ENCODE measurements at regions not wholly inside any gene's neighbourhood (a gene's known extent, or its start where the extent isn't known, plus 50 kb on each side); places are given as distances from the start of the nearest gene placed in this dataset.

GRCh38 chr11:10640308-10640707 lies 53.2 kb downstream of the IRAG1 start:
- ChIA-PET CTCF (no interaction called here), POLR2A (no interaction called here)
- Histone ChIP-seq H3K4me3 (ENCODE audit: low read depth in 2 of 2, low read length in 2 of 2) (no peak overlapping the region), H3K27me3 (ENCODE audit: control insufficient read depth, insufficient read depth, low read length) (no peaks in the 10 kb centered on the region), H3K27ac (ENCODE audit: low read length) (no peak overlapping the region), H3K9me3 (ENCODE audit: control insufficient read depth, insufficient read depth, low read depth, low read length) (no peaks in the 10 kb centered on the region), H3K4me1 (ENCODE audit: control insufficient read depth, insufficient read depth, low read length) (no peaks in the 10 kb centered on the region), H3K36me3 (ENCODE audit: control insufficient read depth, insufficient read depth, low read length) (no peaks in the 10 kb centered on the region)
- ATAC-seq (no peak), DNase-seq (ENCODE audit: low read depth, low spot score) (no peak)
- intact Hi-C loops (cut with micrococcal nuclease; ENCODE audit: unreplicated experiment), result no loop called here
- BruUV-seq (replicated peaks), result no TSS peak
- no peak for TF ChIP-seq TCF7L2 (IDR thresholded peaks at IDR 0.05; ENCODE audit: low read depth, low read length)
- no peak for TF ChIP-seq SIN3A (IDR thresholded peaks at IDR 0.05; ENCODE audit: borderline replicate concordance, insufficient read depth, low read depth, low read length)
- in situ Hi-C loops (cut with HindIII; ENCODE audit: low pct_unique_long_range_greater_than_20kb, low sequenced_read_pairs), result no loop called here

DNA sequence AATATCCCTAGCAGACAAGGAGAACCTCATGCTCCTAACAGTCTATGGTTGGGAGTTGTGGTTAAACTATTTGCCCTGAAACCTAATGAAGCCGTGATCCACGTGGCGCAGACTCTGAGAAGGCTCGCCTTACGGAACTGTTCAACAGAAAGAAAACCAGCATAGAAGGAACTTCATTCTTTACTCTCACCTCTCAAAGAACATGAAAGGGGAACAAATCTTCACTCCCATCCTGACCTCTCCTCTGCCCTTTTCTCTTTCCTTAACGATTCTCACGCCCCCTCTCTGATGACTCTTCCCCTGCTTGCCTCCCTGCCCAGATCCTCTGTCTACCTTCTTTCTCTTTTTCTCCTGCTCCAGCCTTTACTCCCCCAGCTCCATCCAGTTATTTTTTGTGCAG lies 54.2 kb downstream of the IRAG1 start:
- no TSS peak for BruUV-seq (replicated peaks)
- in situ Hi-C loops (cut with HindIII; ENCODE audit: low pct_unique_long_range_greater_than_20kb, low sequenced_read_pairs), result no loop called here
- no peaks in the 10 kb centered on the region for H3K4me1 ChIP-seq (ENCODE audit: control insufficient read depth, insufficient read depth, low read length)

DNA sequence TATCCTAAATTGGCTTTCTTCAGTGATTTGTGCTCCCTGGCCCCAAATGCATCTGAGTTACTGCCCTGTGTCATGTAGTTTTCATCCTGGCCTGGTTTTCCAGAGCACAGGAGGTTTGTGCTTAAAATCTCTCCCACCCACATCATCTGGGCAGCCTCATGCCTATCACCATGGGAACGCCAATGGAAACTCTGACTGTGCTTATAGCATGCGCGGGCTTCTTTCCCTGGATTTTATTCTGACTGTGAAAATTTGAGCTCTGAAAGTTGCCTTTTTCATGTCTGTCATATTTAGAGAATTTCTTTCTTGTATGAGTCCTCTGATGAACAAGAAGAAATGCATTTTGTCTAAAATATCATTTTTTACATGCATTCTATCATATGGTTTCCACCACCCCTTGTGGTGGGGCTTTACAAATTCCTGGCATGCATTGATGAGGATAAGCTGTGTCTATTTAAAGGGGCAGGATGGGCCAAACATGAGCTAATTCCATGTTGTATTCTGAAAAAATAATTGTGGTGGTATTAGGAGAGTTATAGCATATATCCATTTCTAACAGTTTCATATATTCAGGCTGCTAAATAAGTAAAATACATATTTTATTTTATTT lies 55.1 kb downstream of the IRAG1 start:
- ChIA-PET CTCF (interaction anchor here (0.6 kb wide), 1 partner anchor 204 kb away, joined by 3 read pairs; no protein-coding TSS in a partner anchor), POLR2A (no interaction called here)
- Histone ChIP-seq H3K4me1 (ENCODE audit: control insufficient read depth, insufficient read depth, low read length) (no peaks in the 10 kb centered on the region), H3K27me3 (ENCODE audit: control insufficient read depth, insufficient read depth, low read length) (no peaks in the 10 kb centered on the region), H3K9me3 (ENCODE audit: control insufficient read depth, insufficient read depth, low read depth, low read length) (no peaks in the 10 kb centered on the region), H3K27ac (ENCODE audit: low read length) (no peak overlapping the region), H3K36me3 (ENCODE audit: control insufficient read depth, insufficient read depth, low read length) (no peaks in the 10 kb centered on the region), H3K4me3 (ENCODE audit: low read depth in 2 of 2, low read length in 2 of 2) (no peak overlapping the region)
- BruUV-seq (replicated peaks), result no TSS peak
- TF ChIP-seq, protein P1, sequence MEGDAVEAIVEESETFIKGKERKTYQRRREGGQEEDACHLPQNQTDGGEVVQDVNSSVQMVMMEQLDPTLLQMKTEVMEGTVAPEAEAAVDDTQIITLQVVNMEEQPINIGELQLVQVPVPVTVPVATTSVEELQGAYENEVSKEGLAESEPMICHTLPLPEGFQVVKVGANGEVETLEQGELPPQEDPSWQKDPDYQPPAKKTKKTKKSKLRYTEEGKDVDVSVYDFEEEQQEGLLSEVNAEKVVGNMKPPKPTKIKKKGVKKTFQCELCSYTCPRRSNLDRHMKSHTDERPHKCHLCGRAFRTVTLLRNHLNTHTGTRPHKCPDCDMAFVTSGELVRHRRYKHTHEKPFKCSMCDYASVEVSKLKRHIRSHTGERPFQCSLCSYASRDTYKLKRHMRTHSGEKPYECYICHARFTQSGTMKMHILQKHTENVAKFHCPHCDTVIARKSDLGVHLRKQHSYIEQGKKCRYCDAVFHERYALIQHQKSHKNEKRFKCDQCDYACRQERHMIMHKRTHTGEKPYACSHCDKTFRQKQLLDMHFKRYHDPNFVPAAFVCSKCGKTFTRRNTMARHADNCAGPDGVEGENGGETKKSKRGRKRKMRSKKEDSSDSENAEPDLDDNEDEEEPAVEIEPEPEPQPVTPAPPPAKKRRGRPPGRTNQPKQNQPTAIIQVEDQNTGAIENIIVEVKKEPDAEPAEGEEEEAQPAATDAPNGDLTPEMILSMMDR (IDR thresholded peaks at IDR 0.05), result no peak
- TF ChIP-seq SIN3A (IDR thresholded peaks at IDR 0.05; ENCODE audit: borderline replicate concordance, insufficient read depth, low read depth, low read length) (no peak), POLR2AphosphoS5 (IDR thresholded peaks at IDR 0.05; ENCODE audit: low read depth, low read length) (no peak), TCF7L2 (IDR thresholded peaks at IDR 0.05; ENCODE audit: low read depth, low read length) (no peak), REST (IDR thresholded peaks at IDR 0.05; ENCODE audit: insufficient read depth in 1 of 2, low read depth in 2 of 2, low read length in 1 of 2) (no peak)
- ATAC-seq (no peak), DNase-seq (ENCODE audit: low read depth, low spot score) (no peak)
- intact Hi-C loops (cut with micrococcal nuclease; ENCODE audit: unreplicated experiment), result no loop called here
- in situ Hi-C loops (cut with HindIII; ENCODE audit: low pct_unique_long_range_greater_than_20kb, low sequenced_read_pairs), result no loop called here

More for the DNA sequence above, 54.2 kb downstream of the IRAG1 start:
- Histone ChIP-seq H3K27me3 (ENCODE audit: control insufficient read depth, insufficient read depth, low read length) (no peaks in the 10 kb centered on the region), H3K27ac (ENCODE audit: low read length) (no peak overlapping the region), H3K9me3 (ENCODE audit: control insufficient read depth, insufficient read depth, low read depth, low read length) (no peaks in the 10 kb centered on the region), H3K4me3 (ENCODE audit: low read depth in 2 of 2, low read length in 2 of 2) (no peak overlapping the region), H3K36me3 (ENCODE audit: control insufficient read depth, insufficient read depth, low read length) (no peaks in the 10 kb centered on the region)
- ChIA-PET POLR2A (no interaction called here), CTCF (no interaction called here)
- intact Hi-C loops (cut with micrococcal nuclease; ENCODE audit: unreplicated experiment), result no loop called here
- no peak for TF ChIP-seq SIN3A (IDR thresholded peaks at IDR 0.05; ENCODE audit: borderline replicate concordance, insufficient read depth, low read depth, low read length)
- TF ChIP-seq TCF7L2 (IDR thresholded peaks at IDR 0.05; ENCODE audit: low read depth, low read length), result no peak
- ATAC-seq (no peak), DNase-seq (ENCODE audit: low read depth, low spot score) (no peak)

All from Panc1 (cell line).